SK-N-SH treated with all-trans-retinoic acid at 6 μM for 48 hours (cell line): ENCODE measurements at regions not wholly inside any gene's neighbourhood (a gene's known extent, or its start where the extent isn't known, plus 50 kb on each side); places are given as distances from the start of the nearest gene placed in this dataset.

ENCODE experiments used
- ATAC-seq: fragments of 200-7000 bp; cut with Tn5 transposase; 3 replicates; pipeline ENCODE4 v1.9.1; 2020; ENCODE audit warnings: mild to moderate bottlenecking, moderate library complexity
- ARNTL ChIP-seq: fragments of 450-650 bp; formaldehyde crosslinking; IDR thresholded peaks from 2 replicates; pipeline ENCODE4 v1.5.0; 2020; ENCODE audit warnings: low read depth, mild to moderate bottlenecking, moderate library complexity, borderline replicate concordance
- BACH2 ChIP-seq: fragments of 250-450 bp; sonication (Bioruptor Pico); IDR thresholded peaks from 2 replicates; pipeline ENCODE4 v1.9.0; 2021; ENCODE audit warnings: mild to moderate bottlenecking, borderline replicate concordance
- CSDC2 ChIP-seq: fragments of 250-450 bp; sonication (Bioruptor Pico); IDR thresholded peaks from 2 replicates; pipeline ENCODE4 v1.5.0; 2020; ENCODE audit warnings: mild to moderate bottlenecking, moderate library complexity
- ESRRG ChIP-seq: fragments of 250-450 bp; sonication (Bioruptor Pico); IDR thresholded peaks from 2 replicates; pipeline ENCODE4 v1.6.1; 2021; ENCODE audit warnings: mild to moderate bottlenecking
- GLIS3 ChIP-seq: fragments of 250-450 bp; sonication (Bioruptor Pico); IDR thresholded peaks from 2 replicates; pipeline ENCODE4 v1.5.0; 2020; ENCODE audit warnings: mild to moderate bottlenecking, moderate library complexity
- ISL1 ChIP-seq: fragments of 250-450 bp; sonication (Bioruptor Pico); IDR thresholded peaks from 2 replicates; pipeline ENCODE4 v2.1.2; 2022; ENCODE audit warnings: mild to moderate bottlenecking, moderate library complexity
- OSR1 ChIP-seq: fragments of 250-450 bp; sonication (Bioruptor Pico); IDR thresholded peaks from 2 replicates; pipeline ENCODE4 v1.8.0; 2022; ENCODE audit warnings: moderate library complexity, mild to moderate bottlenecking, inconsistent platforms
- PPARA ChIP-seq: fragments of 250-450 bp; sonication (Bioruptor Pico); IDR thresholded peaks from 2 replicates; pipeline ENCODE4 v1.5.0; 2020; ENCODE audit warnings: mild to moderate bottlenecking, borderline replicate concordance
- RARB ChIP-seq: fragments of 250-450 bp; sonication (Bioruptor Pico); IDR thresholded peaks from 2 replicates; pipeline ENCODE4 v1.8.0; 2021; ENCODE audit warnings: mild to moderate bottlenecking, moderate library complexity
- SNAI2 ChIP-seq: fragments of 250-450 bp; sonication (Bioruptor Pico); IDR thresholded peaks from 2 replicates; pipeline ENCODE4 v1.5.0; 2020; ENCODE audit warnings: mild to moderate bottlenecking, moderate library complexity
- TCF4 ChIP-seq: fragments of 250-450 bp; sonication (Bioruptor Pico); IDR thresholded peaks from 2 replicates; pipeline ENCODE4 v1.8.0; 2021; ENCODE audit warnings: mild to moderate bottlenecking, moderate library complexity, borderline replicate concordance
- TOX ChIP-seq: fragments of 250-450 bp; sonication (Bioruptor Pico); IDR thresholded peaks from 2 replicates; pipeline ENCODE4 v1.8.0; 2021; ENCODE audit warnings: mild to moderate bottlenecking, moderate library complexity, borderline replicate concordance
- ZC3H10 ChIP-seq: fragments of 250-450 bp; sonication (Bioruptor Pico); IDR thresholded peaks from 2 replicates; pipeline ENCODE4 v1.5.1; 2021; ENCODE audit warnings: mild to moderate bottlenecking, moderate library complexity
- ZFP3 ChIP-seq: fragments of 250-450 bp; sonication (Bioruptor Pico); IDR thresholded peaks from 2 replicates; pipeline ENCODE4 v1.5.0; 2020; ENCODE audit warnings: mild to moderate bottlenecking, moderate library complexity
- ZFP30 ChIP-seq: fragments of 450-650 bp; formaldehyde crosslinking; IDR thresholded peaks from 2 replicates; pipeline ENCODE4 v1.5.0; 2022; ENCODE audit warnings: mild to moderate bottlenecking, moderate library complexity
- ZNF565 ChIP-seq: fragments of 450-650 bp; formaldehyde crosslinking; conservative IDR thresholded peaks from 2 replicates; pipeline ENCODE4 v1.5.0; 2020; ENCODE audit warnings: low read depth, mild to moderate bottlenecking, moderate library complexity
- ZNF8 ChIP-seq: fragments of 450-650 bp; formaldehyde crosslinking; IDR thresholded peaks from 2 replicates; pipeline ENCODE4 v1.5.0; 2020; ENCODE audit warnings: mild to moderate bottlenecking, moderate library complexity
- TF ChIP-seq, protein P1 (sequence below): fragments of 250-450 bp; sonication (Bioruptor Pico); IDR thresholded peaks from 2 replicates; pipeline ENCODE4 v1.8.0; 2021; ENCODE audit warnings: low read depth, mild to moderate bottlenecking, moderate library complexity, borderline replicate concordance
- TF ChIP-seq, protein P2 (sequence below): fragments of 250-450 bp; sonication (Bioruptor Pico); IDR thresholded peaks from 2 replicates; pipeline ENCODE4 v1.5.1; 2021; ENCODE audit warnings: mild to moderate bottlenecking, moderate library complexity
- TF ChIP-seq, protein P3 (sequence below): fragments of 250-450 bp; sonication (Bioruptor Pico); IDR thresholded peaks from 2 replicates; pipeline ENCODE4 v1.5.1; 2020; ENCODE audit warnings: low read depth, mild to moderate bottlenecking, moderate library complexity
- TF ChIP-seq, protein P4 (sequence below): fragments of 250-450 bp; sonication (Bioruptor Pico); IDR thresholded peaks from 2 replicates; pipeline ENCODE4 v1.5.0; 2020; ENCODE audit warnings: mild to moderate bottlenecking, moderate library complexity
- TF ChIP-seq, protein P5 (sequence below): fragments of 250-450 bp; sonication (Bioruptor Pico); IDR thresholded peaks from 2 replicates; pipeline ENCODE4 v1.8.0; 2020; ENCODE audit warnings: mild to moderate bottlenecking, moderate library complexity, borderline replicate concordance

DNA sequence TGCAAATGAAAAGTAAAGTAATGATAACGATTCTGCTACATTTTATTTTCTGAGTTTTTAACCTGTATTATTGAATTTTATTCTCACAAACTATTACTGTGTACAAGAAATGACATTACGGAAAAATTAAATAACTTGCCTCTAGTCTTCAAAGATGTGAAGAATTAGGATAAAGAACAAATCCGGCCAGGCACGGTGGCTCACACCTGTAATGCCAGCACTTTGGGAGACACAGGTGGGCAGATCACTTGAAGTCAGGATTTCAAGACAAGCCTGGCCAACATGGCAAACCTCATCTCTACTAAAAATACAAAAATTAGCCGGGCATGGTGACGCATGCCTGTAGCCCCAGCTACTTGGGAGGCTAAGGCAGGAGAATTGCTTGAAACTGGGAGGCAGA lies 1584.4 kb upstream of the SEL1L start:
- TF ChIP-seq ARNTL (CRISPR knock-in tag) = no peak
- TF ChIP-seq, protein P1, sequence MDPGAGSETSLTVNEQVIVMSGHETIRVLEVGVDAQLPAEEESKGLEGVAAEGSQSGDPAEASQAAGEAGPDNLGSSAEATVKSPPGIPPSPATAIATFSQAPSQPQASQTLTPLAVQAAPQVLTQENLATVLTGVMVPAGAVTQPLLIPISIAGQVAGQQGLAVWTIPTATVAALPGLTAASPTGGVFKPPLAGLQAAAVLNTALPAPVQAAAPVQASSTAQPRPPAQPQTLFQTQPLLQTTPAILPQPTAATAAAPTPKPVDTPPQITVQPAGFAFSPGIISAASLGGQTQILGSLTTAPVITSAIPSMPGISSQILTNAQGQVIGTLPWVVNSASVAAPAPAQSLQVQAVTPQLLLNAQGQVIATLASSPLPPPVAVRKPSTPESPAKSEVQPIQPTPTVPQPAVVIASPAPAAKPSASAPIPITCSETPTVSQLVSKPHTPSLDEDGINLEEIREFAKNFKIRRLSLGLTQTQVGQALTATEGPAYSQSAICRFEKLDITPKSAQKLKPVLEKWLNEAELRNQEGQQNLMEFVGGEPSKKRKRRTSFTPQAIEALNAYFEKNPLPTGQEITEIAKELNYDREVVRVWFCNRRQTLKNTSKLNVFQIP = no peak
- TF ChIP-seq GLIS3 (CRISPR knock-in tag) = no peak
- TF ChIP-seq ZFP30 (CRISPR knock-in tag) = no peak
- TF ChIP-seq ESRRG (CRISPR knock-in tag) = no peak
- TF ChIP-seq SNAI2 = no peak
- no peak for TF ChIP-seq ZNF8 (CRISPR knock-in tag)
- no peak for TF ChIP-seq ISL1 (CRISPR knock-in tag)
- no peak for TF ChIP-seq PPARA
- no peak for TF ChIP-seq ZFP3 (CRISPR knock-in tag)
- TF ChIP-seq ZC3H10 (CRISPR knock-in tag) = no peak
- no peak for TF ChIP-seq ZNF565 (CRISPR knock-in tag)
- no peak for TF ChIP-seq OSR1 (CRISPR knock-in tag)
- TF ChIP-seq, protein P2, sequence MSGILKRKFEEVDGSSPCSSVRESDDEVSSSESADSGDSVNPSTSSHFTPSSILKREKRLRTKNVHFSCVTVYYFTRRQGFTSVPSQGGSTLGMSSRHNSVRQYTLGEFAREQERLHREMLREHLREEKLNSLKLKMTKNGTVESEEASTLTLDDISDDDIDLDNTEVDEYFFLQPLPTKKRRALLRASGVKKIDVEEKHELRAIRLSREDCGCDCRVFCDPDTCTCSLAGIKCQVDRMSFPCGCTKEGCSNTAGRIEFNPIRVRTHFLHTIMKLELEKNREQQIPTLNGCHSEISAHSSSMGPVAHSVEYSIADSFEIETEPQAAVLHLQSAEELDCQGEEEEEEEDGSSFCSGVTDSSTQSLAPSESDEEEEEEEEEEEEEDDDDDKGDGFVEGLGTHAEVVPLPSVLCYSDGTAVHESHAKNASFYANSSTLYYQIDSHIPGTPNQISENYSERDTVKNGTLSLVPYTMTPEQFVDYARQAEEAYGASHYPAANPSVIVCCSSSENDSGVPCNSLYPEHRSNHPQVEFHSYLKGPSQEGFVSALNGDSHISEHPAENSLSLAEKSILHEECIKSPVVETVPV (CRISPR knock-in tag) = no peak
- TF ChIP-seq, protein P3, sequence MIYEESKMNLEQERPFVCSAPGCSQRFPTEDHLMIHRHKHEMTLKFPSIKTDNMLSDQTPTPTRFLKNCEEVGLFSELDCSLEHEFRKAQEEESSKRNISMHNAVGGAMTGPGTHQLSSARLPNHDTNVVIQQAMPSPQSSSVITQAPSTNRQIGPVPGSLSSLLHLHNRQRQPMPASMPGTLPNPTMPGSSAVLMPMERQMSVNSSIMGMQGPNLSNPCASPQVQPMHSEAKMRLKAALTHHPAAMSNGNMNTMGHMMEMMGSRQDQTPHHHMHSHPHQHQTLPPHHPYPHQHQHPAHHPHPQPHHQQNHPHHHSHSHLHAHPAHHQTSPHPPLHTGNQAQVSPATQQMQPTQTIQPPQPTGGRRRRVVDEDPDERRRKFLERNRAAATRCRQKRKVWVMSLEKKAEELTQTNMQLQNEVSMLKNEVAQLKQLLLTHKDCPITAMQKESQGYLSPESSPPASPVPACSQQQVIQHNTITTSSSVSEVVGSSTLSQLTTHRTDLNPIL = no peak

GRCh38 chr14:83120187-83120586 lies 1586.5 kb upstream of the SEL1L start:
- TF ChIP-seq ARNTL (CRISPR knock-in tag) (no peak), TCF4 (CRISPR knock-in tag) (no peak), ZFP30 (CRISPR knock-in tag) (no peak), RARB (CRISPR knock-in tag) (no peak), BACH2 (CRISPR knock-in tag) (no peak), SNAI2 (no peak), TOX (no peak), ZNF8 (CRISPR knock-in tag) (no peak), ZFP3 (CRISPR knock-in tag) (no peak), CSDC2 (CRISPR knock-in tag) (no peak), ISL1 (CRISPR knock-in tag) (no peak), ZNF565 (CRISPR knock-in tag) (no peak), PPARA (no peak), ZC3H10 (CRISPR knock-in tag) (no peak), ESRRG (CRISPR knock-in tag) (no peak)
- TF ChIP-seq, protein P4, sequence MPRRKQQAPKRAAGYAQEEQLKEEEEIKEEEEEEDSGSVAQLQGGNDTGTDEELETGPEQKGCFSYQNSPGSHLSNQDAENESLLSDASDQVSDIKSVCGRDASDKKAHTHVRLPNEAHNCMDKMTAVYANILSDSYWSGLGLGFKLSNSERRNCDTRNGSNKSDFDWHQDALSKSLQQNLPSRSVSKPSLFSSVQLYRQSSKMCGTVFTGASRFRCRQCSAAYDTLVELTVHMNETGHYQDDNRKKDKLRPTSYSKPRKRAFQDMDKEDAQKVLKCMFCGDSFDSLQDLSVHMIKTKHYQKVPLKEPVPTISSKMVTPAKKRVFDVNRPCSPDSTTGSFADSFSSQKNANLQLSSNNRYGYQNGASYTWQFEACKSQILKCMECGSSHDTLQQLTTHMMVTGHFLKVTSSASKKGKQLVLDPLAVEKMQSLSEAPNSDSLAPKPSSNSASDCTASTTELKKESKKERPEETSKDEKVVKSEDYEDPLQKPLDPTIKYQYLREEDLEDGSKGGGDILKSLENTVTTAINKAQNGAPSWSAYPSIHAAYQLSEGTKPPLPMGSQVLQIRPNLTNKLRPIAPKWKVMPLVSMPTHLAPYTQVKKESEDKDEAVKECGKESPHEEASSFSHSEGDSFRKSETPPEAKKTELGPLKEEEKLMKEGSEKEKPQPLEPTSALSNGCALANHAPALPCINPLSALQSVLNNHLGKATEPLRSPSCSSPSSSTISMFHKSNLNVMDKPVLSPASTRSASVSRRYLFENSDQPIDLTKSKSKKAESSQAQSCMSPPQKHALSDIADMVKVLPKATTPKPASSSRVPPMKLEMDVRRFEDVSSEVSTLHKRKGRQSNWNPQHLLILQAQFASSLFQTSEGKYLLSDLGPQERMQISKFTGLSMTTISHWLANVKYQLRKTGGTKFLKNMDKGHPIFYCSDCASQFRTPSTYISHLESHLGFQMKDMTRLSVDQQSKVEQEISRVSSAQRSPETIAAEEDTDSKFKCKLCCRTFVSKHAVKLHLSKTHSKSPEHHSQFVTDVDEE (CRISPR knock-in tag) = no peak
- TF ChIP-seq, protein P5, sequence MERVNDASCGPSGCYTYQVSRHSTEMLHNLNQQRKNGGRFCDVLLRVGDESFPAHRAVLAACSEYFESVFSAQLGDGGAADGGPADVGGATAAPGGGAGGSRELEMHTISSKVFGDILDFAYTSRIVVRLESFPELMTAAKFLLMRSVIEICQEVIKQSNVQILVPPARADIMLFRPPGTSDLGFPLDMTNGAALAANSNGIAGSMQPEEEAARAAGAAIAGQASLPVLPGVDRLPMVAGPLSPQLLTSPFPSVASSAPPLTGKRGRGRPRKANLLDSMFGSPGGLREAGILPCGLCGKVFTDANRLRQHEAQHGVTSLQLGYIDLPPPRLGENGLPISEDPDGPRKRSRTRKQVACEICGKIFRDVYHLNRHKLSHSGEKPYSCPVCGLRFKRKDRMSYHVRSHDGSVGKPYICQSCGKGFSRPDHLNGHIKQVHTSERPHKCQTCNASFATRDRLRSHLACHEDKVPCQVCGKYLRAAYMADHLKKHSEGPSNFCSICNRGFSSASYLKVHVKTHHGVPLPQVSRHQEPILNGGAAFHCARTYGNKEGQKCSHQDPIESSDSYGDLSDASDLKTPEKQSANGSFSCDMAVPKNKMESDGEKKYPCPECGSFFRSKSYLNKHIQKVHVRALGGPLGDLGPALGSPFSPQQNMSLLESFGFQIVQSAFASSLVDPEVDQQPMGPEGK (CRISPR knock-in tag) = no peak
- TF ChIP-seq, protein P1 = no peak
- TF ChIP-seq, protein P3 = no peak
- no peak for ATAC-seq

More for the DNA sequence above, 1584.4 kb upstream of the SEL1L start:
- ATAC-seq = no peak
